Lower lobe of right lung (tissue), 2 donors: ENCODE measurements at regions not wholly inside any gene's neighbourhood (a gene's known extent, or its start where the extent isn't known, plus 50 kb on each side); places are given as distances from the start of the nearest gene placed in this dataset.

Experiments used
- ATAC-seq, 2 donors: fragments of 200-7000 bp; cut with Tn5 transposase; one replicate each; pipeline ENCODE4 v1.9.1; 2020 to 2022; ENCODE audit warnings: mild to moderate bottlenecking in 2 of 2, moderate library complexity in 2 of 2
- DNase-seq: peaks from one replicate; pipeline ENCODE4 v3.0.0-alpha.2; 2020
- H3K27ac ChIP-seq: fragments of 200-600 bp; one replicate; pipeline ENCODE4 v1.8.0; 2022
- H3K27me3 ChIP-seq: fragments of 200-600 bp; one replicate; pipeline ENCODE4 v1.8.0; 2022; ENCODE audit warnings: low read depth
- H3K36me3 ChIP-seq: fragments of 200-600 bp; one replicate; pipeline ENCODE4 v1.8.0; 2022; ENCODE audit warnings: mild to moderate bottlenecking
- H3K4me1 ChIP-seq: fragments of 200-600 bp; one replicate; pipeline ENCODE4 v1.8.0; 2022
- H3K4me3 ChIP-seq: fragments of 200-600 bp; one replicate; pipeline ENCODE4 v1.8.0; 2022; ENCODE audit warnings: mild to moderate bottlenecking
- H3K9me3 ChIP-seq: fragments of 200-600 bp; one replicate; pipeline ENCODE4 v1.8.0; 2022
- intact Hi-C: fragments of 100-400 bp; cut with DNase I; formaldehyde crosslinking; loops from one replicate; pipeline ENCODE4 v1.11.0; 2022
- TF ChIP-seq, protein P1 (sequence below): fragments of 200-600 bp; IDR thresholded peaks from one replicate; pipeline ENCODE4 v1.8.0; 2022; ENCODE audit warnings: antibody characterized with exemption, mild to moderate bottlenecking
- donor health status: DM: no; HTN: yes; CAD: no; lungs with severe emphysema.

DNA sequence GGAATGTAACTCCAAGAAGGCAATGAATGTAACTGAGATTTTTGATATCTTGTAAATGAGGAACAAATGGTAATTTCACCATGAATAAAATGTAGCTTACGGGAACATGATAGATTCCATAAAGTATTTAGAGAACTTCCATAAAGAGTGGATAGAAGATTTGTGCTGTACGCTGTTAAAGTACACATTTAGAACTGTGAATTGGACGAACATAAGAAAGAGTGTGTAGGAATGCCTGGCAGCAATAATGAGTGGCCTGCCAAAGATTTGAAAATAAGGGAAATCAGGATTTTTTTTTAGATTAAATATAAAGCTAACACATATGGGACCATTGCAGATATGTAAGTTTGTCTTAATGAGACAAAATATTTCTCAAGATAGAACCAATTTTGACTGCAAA, 1153.3 kb upstream of the EYS start:
- ATAC-seq (no peak), DNase-seq (no peak)
- H3K4me1 ChIP-seq: no peaks in the 10 kb centered on the region
- H3K27ac ChIP-seq: no peak overlapping the region
- intact Hi-C loops: no loop called here
- H3K27me3 ChIP-seq: no peaks in the 10 kb centered on the region
- H3K9me3 ChIP-seq: no peaks in the 10 kb centered on the region
- no peak overlapping the region for H3K4me3 ChIP-seq
- no peaks in the 10 kb centered on the region for H3K36me3 ChIP-seq
- TF ChIP-seq, protein P1, sequence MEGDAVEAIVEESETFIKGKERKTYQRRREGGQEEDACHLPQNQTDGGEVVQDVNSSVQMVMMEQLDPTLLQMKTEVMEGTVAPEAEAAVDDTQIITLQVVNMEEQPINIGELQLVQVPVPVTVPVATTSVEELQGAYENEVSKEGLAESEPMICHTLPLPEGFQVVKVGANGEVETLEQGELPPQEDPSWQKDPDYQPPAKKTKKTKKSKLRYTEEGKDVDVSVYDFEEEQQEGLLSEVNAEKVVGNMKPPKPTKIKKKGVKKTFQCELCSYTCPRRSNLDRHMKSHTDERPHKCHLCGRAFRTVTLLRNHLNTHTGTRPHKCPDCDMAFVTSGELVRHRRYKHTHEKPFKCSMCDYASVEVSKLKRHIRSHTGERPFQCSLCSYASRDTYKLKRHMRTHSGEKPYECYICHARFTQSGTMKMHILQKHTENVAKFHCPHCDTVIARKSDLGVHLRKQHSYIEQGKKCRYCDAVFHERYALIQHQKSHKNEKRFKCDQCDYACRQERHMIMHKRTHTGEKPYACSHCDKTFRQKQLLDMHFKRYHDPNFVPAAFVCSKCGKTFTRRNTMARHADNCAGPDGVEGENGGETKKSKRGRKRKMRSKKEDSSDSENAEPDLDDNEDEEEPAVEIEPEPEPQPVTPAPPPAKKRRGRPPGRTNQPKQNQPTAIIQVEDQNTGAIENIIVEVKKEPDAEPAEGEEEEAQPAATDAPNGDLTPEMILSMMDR: no peak

DNA sequence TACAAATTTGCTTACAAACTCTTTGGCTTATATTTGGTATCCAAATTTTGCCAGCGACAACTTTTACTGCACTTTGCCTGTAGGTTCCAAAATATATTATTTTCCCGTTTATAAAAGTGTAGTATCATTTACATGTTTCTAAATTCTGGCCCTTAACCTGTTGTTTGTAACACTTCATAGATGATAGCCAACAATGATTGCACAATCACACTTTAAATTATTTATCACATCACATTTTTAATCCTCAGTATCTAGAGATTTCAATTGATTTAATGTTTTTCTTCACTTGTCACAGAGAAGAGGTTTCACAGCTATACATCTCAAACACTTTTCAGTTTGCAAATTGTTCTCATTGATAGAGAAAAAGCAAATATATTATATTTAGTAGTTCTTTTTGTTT, 1151.2 kb upstream of the EYS start:
- no peak overlapping the region for H3K4me3 ChIP-seq
- H3K36me3 ChIP-seq: no peaks in the 10 kb centered on the region
- no peak for ATAC-seq
- H3K9me3 ChIP-seq: no peaks in the 10 kb centered on the region
- no peaks in the 10 kb centered on the region for H3K4me1 ChIP-seq
- TF ChIP-seq, protein P1: no peak
- intact Hi-C loops: no loop called here
- no peaks in the 10 kb centered on the region for H3K27me3 ChIP-seq
- no peak for DNase-seq
- H3K27ac ChIP-seq: no peak overlapping the region

DNA sequence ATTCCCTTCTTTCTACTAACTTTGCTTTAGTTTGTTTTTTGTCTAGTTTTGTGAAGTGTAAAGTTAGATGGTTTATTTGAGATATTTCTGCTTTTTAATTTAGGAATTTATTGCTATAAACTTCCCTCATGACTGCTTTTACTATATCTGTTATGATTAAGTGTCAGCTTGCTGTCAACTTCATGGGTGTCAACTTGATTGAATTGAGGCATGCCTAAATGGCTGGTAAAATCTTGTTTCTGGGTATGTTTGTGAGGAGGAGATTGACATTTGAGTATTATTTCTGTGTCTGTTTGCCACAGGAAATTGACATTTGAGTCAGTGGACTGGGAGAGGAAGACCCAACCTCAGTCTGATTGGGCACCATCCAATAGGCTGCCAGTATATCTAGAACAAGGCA, 1147.0 kb upstream of the EYS start:
- H3K36me3 ChIP-seq: no peaks in the 10 kb centered on the region
- DNase-seq (no peak), ATAC-seq (no peak)
- TF ChIP-seq, protein P1: no peak
- intact Hi-C loops: no loop called here
- H3K9me3 ChIP-seq: no peaks in the 10 kb centered on the region
- no peak overlapping the region for H3K4me3 ChIP-seq
- H3K4me1 ChIP-seq: no peaks in the 10 kb centered on the region
- H3K27ac ChIP-seq: no peak overlapping the region
- no peaks in the 10 kb centered on the region for H3K27me3 ChIP-seq

DNA sequence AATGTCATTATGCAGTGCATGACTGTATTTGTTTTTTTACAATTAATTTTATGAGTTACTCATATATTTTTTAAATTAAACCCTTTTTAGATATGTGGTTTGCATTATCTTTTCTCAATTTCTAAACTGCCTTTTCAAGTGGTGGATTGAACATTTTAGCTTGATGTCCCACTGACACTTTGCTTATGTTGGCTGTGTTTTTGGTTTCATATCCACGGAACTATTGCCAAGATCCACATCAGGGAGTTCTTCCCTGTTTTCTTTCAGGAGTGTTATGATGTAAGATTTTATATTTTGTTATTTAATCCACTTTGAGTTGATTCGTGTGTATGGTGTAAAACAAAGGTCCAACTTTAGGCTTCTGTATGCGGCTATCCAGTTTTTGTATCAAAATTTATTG, 1144.9 kb upstream of the EYS start:
- Histone ChIP-seq H3K9me3 (no peaks in the 10 kb centered on the region), H3K36me3 (no peaks in the 10 kb centered on the region), H3K4me1 (no peaks in the 10 kb centered on the region), H3K27ac (no peak overlapping the region), H3K4me3 (no peak overlapping the region), H3K27me3 (no peaks in the 10 kb centered on the region)
- TF ChIP-seq, protein P1: no peak
- DNase-seq (no peak), ATAC-seq (no peak)
- intact Hi-C loops: no loop called here

DNA sequence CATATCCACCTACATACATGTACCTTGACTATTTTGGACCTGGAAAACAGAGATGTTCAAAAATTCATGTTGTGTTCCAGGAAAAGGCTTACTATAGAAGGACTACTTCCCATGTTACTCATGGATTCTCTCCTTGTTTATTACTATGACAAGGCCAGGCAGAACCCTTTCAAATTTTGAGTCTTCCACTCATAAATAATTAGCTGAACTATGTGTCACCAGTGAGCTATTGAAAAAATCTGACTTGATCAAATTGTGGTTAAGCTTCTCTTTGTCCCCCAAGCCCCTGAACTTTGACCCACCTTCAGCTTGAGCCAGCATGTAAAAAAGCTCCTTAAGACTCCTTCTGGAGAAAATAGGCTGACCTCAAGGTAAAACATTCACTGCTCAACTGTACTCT, 1142.8 kb upstream of the EYS start:
- no peaks in the 10 kb centered on the region for H3K27me3 ChIP-seq
- no peaks in the 10 kb centered on the region for H3K4me1 ChIP-seq
- no peaks in the 10 kb centered on the region for H3K36me3 ChIP-seq
- TF ChIP-seq, protein P1: no peak
- no peak overlapping the region for H3K4me3 ChIP-seq
- ATAC-seq: no peak
- H3K9me3 ChIP-seq: no peaks in the 10 kb centered on the region
- DNase-seq: no peak
- intact Hi-C loops: no loop called here
- H3K27ac ChIP-seq: no peak overlapping the region
